ENCODE measurements at regions not wholly inside any gene's neighbourhood (a gene's known extent, or its start where the extent isn't known, plus 50 kb on each side); places are given as distances from the start of the nearest gene placed in this dataset.

GRCh38 chr6:134632024-134632423 is 314.1 kb upstream of the SGK1 start:
- Histone ChIP-seq H3K23ac (ENCODE audit: insufficient read length) (no peak overlapping the region), H2AFZ (ENCODE audit: low read length) (no peak overlapping the region), H3K4me3 (ENCODE audit: extremely low read depth in 1 of 4, insufficient read depth in 2 of 4, low read depth in 3 of 4, low read length in 4 of 4) (no peak overlapping the region), H2BK120ac (replicated peaks; ENCODE audit: low read depth, low read length) (no peak overlapping the region), H3K18ac (ENCODE audit: extremely low read depth, low read length) (no peak overlapping the region), H2BK20ac (ENCODE audit: low read length) (no peak overlapping the region), H3K4me1 (replicated peaks in 1 of 4; ENCODE audit: control insufficient read depth in 3 of 4, insufficient read depth in 4 of 4, low read length in 3 of 4) (no peaks in the 10 kb centered on the region), H3K56ac (replicated peaks; ENCODE audit: insufficient read length, low read depth, low read length) (no peak overlapping the region), H3K4me2 (ENCODE audit: insufficient read depth in 1 of 2, low read depth in 2 of 2, low read length in 2 of 2) (no peak overlapping the region), H4K20me1 (replicated peaks in 1 of 2; ENCODE audit: control insufficient read depth in 1 of 2, insufficient read depth in 2 of 2, low read length in 2 of 2) (no peaks in the 10 kb centered on the region), H2BK12ac (ENCODE audit: low read depth, low read length) (no peak overlapping the region), H4K5ac (ENCODE audit: insufficient read length, low read depth, low read length) (no peak overlapping the region), H3K9me3 (ENCODE audit: insufficient read depth in 2 of 2, low read depth in 1 of 2, low read length in 1 of 2) (peaks cover 0 to 10% of the 10 kb centered on the region in 2 experiments; a peak in 1 of 4 replicates), H3K14ac (ENCODE audit: insufficient read length) (no peak overlapping the region), H3K9ac (replicated peaks in 1 of 4; ENCODE audit: extremely low read depth in 1 of 4, low read depth in 3 of 4, low read length in 3 of 4) (no peak overlapping the region), H3K27me3 (replicated peaks in 1 of 4; ENCODE audit: control insufficient read depth in 3 of 4, extremely low read depth in 1 of 4, insufficient read depth in 3 of 4, low read length in 3 of 4) (no peaks in the 10 kb centered on the region), H2AK5ac (ENCODE audit: low read depth, low read length) (no peak overlapping the region), H3K23me2 (ENCODE audit: low read depth, low read length) (no peaks in the 10 kb centered on the region), H3K27ac (ENCODE audit: low read depth, low read length) (no peak overlapping the region), H3K79me2 (ENCODE audit: control insufficient read depth in 1 of 2, insufficient read depth in 2 of 2, low read length in 2 of 2) (no peaks in the 10 kb centered on the region), H3K79me1 (ENCODE audit: low read depth, low read length) (no peaks in the 10 kb centered on the region), H4K91ac (replicated peaks; ENCODE audit: insufficient read length, low read length) (no peak overlapping the region), H3K4ac (replicated peaks; ENCODE audit: insufficient read length, low read depth, low read length) (no peak overlapping the region), H2BK5ac (ENCODE audit: low read depth, low read length) (no peak overlapping the region), H2BK15ac (ENCODE audit: low read length) (no peak overlapping the region), H3K36me3 (ENCODE audit: control insufficient read depth in 2 of 4, insufficient read depth in 4 of 4, low read length in 3 of 4) (no peaks in the 10 kb centered on the region), H4K8ac (ENCODE audit: extremely low read depth, insufficient read depth, low read length) (no peak overlapping the region)
- ChIA-PET CTCF (ENCODE audit: partially characterized antibody) (interaction anchor here (0.6 to 1.3 kb wide), 2 partner anchors 9 to 193 kb away, joined by 3 to 7 read pairs; no protein-coding TSS in a partner anchor), POLR2A (ENCODE audit: partially characterized antibody) (no interaction called here)
- TF ChIP-seq YY1 (IDR thresholded peaks at IDR 0.05; ENCODE audit: low read depth, low read length) (no peak), TAF7 (optimal IDR thresholded peaks at IDR 0.05; ENCODE audit: borderline replicate concordance, low read depth, low read length) (no peak), CBX8 (IDR thresholded peaks at IDR 0.05; ENCODE audit: borderline replicate concordance, low read depth, low read length) (no peak), POU5F1 (IDR thresholded peaks at IDR 0.05; ENCODE audit: low read depth, low read length) (no peak), KDM1A (IDR thresholded peaks at IDR 0.05; ENCODE audit: borderline replicate concordance, low read length) (no peak), GTF2F1 (IDR thresholded peaks at IDR 0.05; ENCODE audit: borderline replicate concordance, low read depth, low read length) (no peak), SIN3A (conservative IDR thresholded peaks at IDR 0.05 in 1 of 2, IDR thresholded peaks at IDR 0.05 in 1 of 2; ENCODE audit: low read depth in 1 of 2, low read length in 2 of 2) (no peak), E2F6 (IDR thresholded peaks at IDR 0.05) (no peak), CBX5 (IDR thresholded peaks at IDR 0.05; ENCODE audit: low read depth, low read length) (no peak), SUZ12 (IDR thresholded peaks at IDR 0.05; ENCODE audit: low read length) (no peak)
- DNase-seq (ENCODE audit: low read depth in 1 of 2, low spot score in 2 of 2): no peak
- 93% methylated on average over 4 of the region's 4 CpGs; no CpG with 5 or more reads in 1 of the 2 experiments for WGBS, 2 experiments (ENCODE audit: extremely low coverage in 1 of 2, insufficient coverage in 1 of 2, insufficient read length in 1 of 2, insufficient replicate concordance in 2 of 2, low coverage in 1 of 2, low lambda C conversion rate in 2 of 2, missing lambda C conversion rate in 1 of 2)
- FAIRE-seq: no peak
